ENCODE measurements at regions not wholly inside any gene's neighbourhood (a gene's known extent, or its start where the extent isn't known, plus 50 kb on each side); places are given as distances from the start of the nearest gene placed in this dataset.
"Not testable (repeated sequence)": the region's sequence is repeated elsewhere in the genome, so short reads cannot be mapped to it uniquely, and the experiment has no call there.

DNA sequence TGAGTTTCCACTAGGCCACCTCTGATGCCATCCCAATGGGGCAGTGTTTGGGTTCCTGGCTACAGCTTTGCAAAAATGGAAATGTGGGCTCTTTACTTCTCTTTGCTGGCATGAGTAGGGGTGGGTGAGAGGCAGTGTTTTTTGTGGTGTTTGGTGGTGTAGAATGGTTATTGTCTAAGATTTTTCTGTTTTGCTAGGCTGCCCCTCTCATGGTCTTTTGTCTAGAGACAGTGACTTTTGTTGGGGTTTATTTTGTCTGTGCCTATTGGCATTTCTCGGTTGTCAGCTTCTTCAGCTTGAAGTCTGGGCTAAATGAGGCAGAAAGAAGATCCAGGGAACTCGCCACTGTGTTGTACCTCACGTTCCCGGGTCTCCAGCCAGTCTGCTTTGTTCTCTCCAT lies 112.1 kb downstream of the CENPF start:
- DNase-seq (ENCODE audit: low spot score), result no peak

DNA sequence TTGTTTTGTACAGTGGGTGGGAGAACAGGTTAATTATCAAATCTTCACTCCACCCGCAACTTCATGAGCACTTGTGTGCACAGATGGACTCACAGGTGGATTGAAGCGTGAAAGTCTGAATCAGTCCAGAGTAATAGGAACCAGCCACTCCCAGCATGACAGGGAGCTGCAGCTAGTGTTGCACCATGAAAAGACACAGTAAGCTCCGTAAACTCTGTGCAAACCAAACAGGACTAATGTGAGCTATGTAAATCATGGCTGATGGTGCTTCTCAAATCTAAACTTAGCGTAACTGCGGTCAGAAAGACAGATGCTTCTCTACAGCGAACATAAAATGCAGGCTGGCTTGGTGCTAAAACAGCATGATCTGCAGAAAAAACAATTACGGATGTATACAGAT lies 114.4 kb downstream of the CENPF start:
- no peak for DNase-seq (ENCODE audit: low spot score)

DNA sequence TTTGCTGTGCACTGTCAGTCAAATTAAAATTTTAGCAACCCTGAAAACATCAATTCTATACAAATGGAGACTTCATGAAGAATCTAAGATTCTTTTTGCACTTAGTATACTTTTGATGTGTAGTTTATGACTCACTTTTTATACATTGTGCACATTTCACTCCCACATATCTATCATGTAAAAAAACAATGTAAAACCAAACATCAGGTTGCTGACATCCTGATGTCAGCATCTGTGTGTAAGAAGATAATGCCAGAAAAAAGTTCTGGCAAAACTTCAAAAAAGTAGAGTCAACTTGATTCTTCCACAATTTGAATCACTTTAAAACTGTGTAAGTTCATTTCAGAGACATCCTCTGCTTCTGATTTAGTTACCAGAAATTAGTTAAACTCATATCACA lies 115.7 kb downstream of the CENPF start:
- no peak for DNase-seq (ENCODE audit: low spot score)

DNA sequence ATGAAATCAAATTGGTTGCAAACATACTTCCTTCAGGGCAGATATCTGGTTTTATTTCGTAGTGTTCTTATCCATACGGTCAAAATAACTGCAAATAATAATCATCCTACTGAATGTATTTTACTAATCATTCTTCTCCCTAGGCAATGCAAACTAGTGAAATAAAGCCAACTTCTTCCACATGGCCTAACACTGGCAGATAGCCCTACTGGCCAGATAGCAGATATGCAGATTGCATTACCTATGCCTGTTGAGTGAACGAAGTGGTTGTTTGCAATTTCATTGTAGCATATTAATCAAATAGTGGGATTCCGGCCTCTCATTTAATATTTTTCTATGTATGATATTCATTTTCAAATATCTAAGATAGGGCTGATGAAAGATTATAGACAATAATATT lies 116.2 kb downstream of the CENPF start:
- DNase-seq (ENCODE audit: low spot score), result peak; percentile 15

DNA sequence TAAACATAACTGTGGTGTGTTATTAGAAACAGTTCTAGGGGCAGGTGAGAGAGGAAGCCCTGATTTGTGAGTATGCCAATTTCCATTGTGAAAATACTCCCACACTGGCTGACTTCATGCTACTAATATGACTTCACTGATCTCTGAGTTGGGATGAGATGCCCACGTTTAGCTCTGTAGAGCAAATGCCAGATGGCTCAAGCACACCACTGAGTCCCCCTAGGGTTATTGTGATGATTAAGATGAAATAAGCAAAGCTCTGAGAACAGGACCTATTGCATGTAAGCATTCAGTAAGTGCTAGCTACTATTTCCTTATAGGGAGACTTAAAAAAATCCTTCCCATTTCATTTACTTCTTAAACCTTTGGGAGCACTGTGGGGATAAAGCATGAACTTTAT lies 117.6 kb downstream of the CENPF start:
- no peak for DNase-seq (ENCODE audit: low spot score)

DNA sequence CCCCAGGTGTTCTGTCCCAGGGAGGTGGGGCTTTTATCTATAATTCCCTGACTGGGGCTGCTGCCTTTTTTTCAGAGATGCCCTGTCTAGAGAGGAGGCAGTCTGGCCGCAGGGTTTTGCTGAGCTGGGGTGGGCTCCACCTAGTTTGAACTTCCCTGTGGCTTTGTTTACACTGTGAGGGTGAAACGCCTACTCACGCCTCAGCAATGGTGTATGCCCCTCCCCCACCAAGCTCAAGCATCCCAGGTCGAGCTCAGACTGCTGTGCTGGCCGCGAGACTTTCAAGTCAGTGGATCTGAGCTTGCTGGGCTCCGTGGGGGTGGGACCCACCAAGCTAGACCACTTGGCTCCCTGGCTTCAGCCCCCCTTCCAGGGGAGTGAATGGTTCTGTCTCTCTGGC lies 124.3 kb downstream of the CENPF start:
- no peak for DNase-seq (ENCODE audit: low spot score)

DNA sequence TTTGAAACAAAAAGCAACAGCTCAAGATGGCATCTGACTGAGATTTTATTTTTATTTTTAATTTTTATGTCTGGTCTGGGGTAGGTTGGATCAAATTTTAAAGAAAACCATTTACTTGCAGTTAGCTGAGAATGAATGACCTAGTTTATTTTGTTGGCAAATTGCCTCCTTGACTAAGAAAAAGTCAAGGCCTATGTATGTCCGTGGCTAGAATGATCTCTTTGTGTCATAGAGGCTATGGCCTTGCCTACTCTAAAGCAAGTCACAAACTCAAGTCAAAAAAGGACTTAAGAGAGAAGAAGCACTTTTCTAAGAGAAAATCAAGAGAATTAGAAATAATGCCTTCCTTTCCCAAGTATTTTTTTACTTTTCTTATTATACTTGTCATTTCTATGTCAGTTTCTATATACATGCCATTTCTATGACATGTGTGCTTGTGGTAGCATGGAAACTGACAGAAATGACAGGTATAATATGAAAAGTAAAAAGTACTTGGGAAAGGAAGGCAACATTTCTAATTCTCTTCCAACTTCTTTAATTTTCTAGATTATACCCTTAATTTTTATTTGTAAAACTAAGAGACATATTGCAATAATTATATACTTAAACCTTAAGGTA lies 136.7 kb downstream of the CENPF start:
- DNase-seq (ENCODE audit: low spot score), result no peak

DNA sequence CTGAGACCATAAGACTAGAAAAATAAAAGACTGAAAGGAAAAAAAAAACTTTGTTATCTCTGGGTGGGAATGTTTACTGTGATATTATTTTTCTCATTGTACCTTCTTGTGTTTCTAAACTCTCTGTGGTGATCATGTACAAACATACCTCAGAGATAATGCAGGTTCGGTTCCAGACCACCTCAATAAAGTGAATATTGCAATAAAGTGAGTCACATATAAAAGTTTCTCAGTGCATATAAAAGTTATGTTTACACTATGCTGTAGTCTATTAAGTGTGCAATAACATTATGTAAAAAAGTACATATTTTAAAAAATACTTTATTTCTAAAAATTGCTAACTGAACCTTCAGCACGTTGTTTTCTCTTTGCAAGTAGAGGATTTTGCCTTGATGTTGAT lies 137.5 kb downstream of the CENPF start:
- DNase-seq (ENCODE audit: low spot score), result no peak

DNA sequence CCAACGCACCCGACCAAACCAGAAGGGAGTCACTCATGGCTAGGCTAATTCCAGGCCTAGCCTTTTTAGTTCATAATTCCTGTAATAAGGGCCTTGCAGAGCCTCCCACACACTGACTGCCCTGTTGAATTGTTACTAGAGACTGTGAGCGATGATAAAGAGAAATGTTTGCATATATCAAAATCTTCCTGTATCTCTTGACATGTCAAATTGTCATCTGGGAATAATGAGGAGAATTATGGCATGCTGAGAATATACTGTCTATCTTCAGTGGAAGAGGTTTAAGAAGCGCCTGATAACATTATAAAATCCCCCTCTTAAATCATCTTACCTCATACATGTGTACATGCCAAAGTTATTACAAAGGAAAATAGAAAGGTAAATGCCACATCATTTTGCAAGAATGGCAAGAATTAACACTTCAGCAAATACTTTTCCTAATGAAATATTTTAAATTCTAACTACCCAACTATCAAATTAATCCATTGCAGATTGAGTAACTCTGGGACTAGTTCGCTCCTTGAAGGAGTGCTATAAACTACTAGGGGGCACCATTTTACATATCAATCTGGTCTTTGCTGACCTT lies 144.1 kb downstream of the CENPF start:
- DNase-seq (ENCODE audit: low spot score), result no peak

DNA sequence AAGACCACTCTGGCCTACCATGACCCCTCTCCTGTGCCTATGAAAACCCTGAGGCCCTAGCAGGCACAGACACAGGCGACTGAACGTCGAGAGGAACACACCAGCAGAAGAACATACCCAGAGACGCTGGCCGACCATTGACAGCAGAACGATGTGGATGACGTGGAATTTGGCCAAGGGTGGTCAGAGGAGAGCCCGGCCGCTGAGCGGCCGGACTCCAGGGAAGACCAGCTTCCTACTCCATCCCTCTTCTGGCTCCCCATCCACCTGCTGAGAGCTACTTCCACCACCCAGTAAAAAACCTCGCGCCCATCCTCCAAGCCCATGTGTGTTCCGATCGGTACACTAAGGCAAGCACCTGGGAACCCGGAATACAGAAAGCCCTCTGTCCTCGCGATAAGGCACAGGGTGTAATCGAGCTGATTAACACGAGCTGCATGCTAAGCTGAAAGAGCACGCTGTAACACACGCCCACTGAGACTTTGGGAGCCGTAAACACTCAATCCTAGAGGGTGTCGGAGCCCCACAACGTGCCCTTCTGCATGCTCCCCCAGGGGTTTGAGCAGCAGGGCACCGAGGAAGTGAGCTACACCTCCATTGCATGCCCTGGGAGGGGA lies 150.3 kb downstream of the CENPF start:
- no peak for DNase-seq (ENCODE audit: low spot score)

DNA sequence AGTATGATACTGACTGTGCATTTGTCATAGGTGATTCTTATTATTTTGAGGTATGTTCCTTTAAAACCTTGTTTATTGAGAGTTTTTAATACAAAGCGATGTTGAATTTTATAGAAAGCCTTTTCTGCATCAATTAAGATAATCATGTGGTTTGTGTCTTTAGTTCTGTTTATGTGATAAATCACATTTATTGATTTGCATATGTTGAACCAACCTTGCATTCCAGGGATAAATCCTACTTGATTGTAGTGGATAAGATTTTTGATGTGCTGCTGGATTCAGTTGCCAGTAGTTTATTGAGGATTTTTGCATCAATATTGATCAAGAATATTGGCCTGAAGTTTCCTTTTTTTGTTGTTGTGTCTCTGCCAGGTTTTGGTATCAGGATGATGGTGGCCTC lies 158.0 kb downstream of the CENPF start:
- DNase-seq (ENCODE audit: low spot score), result no peak

DNA sequence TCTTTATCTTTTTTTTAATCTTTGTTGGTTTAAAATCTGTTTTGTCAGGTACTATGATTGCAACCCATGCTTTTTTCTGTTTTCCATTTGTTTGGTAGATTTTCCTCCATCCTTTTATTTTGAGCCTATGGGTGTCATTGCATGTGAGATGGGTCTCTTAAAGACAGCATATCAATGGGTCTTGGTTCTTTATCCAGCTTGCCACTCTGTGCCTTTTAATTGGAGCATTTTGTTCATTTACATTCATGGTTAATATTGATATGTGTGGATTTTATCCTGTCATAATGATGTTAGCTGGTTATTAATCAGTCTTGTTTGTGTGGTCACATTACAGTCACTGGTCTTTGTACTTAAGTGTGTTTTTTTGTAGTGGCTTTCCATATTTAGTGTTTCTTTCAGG lies 159.9 kb downstream of the CENPF start:
- DNase-seq (ENCODE audit: low spot score), result no peak

DNA sequence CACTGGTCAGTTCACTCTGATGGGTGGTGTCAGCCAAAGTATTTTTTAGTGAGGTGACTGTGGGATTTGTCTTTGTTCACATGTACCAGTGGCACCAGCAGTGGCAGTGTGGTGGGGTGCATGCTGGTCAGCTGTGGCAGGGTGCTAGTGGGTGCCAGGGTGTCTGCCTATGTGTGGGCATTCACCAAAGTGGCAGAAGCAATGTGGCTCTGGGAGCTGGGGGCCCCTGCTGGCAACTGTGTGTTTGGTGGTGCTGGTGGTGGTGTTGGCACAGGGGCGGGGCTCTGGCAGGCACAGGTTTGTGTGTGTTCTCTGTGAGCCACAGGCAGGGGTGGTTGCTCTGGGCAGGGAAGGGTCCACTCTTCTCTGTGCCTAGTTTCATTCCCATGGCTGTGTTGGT lies 161.5 kb downstream of the CENPF start:
- no peak for DNase-seq (ENCODE audit: low spot score)

DNA sequence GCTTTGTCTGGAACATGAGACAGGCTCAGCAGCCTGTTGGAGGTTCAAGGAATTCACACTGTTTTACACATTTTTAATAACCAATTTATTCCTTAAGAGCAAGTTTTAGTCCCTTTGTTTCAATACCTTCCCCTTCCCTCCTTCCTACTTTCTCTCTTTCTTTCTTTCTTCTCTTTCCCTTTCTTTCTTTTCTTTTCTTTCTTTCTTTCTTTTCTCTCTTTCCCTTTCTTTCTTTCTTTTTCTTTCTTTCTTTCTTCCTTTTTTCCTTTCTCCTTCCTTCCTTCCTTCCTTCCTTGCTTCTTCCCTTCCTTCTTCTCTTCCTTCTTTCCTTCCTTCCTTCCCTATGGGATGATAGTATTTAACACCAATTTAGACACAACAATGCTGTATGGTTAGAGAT lies 164.2 kb downstream of the CENPF start:
- DNase-seq (ENCODE audit: low spot score), result no peak

DNA sequence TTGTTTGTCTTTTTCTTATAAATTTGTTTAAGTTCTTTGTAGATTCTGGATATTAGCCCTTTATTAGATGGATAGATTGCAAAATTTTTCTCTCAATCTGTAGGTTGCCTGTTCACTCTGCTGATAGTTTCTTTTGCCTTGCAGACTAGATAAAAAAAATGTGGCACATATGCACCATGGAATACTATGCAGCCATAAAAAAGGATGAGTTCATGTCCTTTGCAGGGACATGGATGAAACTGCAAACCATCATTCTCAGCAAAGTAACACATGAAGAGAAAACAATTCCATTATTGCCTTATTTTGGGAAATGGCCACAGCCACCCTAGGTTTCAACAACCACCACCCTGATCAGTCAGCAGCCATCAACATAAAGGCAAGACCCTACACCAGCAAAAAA lies 166.7 kb downstream of the CENPF start:
- not testable (repeated sequence) for DNase-seq (ENCODE audit: low spot score)

DNA sequence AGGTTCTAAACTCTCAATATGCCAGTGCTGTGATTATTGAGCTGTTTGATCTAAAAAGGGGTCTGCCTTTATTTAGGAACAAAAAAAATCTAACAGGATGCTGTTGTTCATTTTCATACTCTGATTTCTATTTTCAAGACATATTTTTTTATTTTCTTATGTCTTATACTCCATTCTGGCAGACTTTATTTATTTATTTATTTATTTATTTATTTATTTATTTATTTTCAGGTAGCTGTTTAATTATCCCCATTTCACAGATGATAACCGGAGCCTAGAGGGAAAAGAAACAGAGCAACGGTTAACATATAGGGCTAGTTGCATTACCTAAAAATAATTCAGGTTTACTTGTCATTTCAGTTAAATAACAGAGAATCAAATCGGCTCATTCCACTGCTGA lies 174.4 kb downstream of the CENPF start:
- DNase-seq (ENCODE audit: low spot score), result no peak

DNA sequence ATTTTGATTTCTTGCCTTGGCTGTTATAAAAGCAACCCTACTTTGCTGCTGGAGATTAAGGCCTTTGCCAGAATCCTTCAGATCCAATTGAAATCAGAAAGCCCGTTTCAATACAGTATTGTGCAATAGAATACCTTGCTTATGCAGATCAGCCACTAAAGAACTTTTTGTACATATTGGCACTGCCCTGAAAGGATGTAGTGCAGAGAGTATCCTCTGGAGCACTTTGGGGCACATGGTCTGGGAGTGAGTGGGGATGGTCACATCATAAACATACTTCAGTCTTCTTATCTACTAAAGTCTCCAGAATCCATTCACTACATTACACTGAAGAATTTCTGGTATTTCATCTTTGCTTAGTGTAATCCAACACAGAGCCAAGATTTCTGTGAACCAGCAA lies 189.0 kb downstream of the CENPF start:
- DNase-seq (ENCODE audit: low spot score), result no peak

DNA sequence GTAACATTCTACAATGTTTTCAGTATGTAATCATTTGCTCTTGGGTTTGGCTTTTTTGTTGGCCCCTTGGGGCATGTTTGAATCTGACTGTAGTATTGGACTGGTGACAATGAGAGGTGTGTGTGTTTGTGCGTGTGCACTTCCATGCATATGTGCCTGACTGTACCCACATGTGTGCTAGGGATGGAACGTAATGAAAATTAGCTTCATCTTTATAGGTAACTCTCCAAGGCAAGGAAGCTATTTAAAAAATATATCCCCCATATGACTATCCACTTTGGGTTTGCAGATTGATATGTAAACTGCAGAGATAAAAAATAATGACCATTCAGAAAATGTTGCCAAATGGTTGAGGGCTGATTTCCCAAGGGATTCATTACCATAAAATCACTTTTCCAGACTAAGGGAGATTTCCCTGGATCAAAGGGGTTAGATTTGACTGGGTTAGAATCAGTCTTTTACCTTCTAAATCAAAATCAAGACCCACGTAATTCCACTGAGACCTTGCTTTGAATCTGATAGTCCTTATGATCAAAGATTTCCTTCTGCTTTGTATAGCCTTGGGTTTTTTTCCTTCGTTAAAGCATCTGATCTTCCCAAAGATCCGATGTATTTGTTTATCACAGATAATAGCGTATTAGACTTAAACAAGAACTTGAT lies 189.7 kb downstream of the CENPF start:
- no peak for DNase-seq (ENCODE audit: low spot score)

DNA sequence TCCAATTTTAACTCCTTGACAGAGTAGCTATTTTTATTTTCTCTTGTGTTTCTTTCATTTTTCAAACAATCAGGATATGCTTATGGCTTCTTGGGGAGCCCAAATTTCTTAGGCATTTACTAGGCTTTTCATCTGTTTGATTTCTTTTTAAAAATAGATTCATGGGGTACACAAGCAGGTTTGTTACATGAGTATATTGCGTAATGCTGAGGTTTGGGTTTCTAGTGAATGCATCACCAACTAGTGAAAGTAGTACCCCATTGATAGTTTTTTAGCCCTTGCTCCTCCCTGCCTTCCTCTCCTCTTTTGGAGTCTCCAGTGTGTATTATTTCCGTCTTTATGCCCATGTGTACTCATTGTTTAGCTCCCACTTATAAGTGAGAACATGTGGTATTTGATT lies 190.7 kb downstream of the CENPF start:
- DNase-seq (ENCODE audit: low spot score), result no peak

DNA sequence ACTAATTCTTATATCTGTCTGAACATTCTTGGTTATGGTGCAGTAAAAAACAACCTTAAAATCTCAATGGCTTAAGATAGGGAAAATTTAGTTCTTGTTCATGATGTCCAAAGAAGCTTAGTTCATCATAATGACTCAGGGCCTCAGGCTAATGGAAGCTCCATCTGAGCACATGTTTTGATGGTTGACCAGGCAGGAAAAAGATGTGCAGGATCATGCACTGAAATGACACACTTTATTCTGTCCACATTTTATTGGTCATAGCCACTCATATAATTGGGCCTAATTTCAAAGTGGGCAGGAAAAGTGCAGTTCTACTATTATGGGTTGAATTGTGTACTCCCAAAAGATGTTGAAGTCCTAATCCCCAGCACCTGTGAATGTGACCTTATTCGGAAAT lies 198.2 kb downstream of the CENPF start:
- DNase-seq (ENCODE audit: low spot score), result no peak

DNA sequence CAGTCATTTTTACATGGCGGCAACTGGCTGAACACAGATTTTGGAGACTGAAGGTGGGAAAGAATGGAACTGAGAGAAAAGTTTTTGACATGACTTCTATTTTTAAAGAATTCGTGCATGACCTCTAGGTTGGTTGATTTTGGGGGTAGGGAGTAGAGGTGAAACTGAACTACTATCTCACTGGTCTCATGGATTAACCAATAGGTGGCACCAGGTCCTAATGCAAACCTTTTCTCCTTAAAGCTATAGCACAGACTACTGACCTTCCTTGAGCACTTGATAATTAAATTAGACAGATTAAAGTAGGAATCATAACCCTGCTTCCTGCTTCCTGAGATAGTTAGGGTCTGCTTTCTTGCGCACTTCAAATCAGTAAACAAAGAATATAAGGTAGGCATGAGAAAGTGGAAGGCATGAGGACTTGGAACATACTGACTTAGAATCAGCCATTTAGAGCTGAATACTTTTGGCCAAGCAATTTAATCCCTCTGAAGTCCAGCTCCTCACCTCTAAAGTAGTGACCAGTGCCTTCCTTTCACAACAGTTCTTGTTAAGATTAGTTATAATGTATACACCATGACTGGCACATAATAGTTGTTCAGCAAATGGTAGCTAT lies 206.0 kb downstream of the CENPF start:
- DNase-seq (ENCODE audit: low spot score), result peak; percentile 28

DNA sequence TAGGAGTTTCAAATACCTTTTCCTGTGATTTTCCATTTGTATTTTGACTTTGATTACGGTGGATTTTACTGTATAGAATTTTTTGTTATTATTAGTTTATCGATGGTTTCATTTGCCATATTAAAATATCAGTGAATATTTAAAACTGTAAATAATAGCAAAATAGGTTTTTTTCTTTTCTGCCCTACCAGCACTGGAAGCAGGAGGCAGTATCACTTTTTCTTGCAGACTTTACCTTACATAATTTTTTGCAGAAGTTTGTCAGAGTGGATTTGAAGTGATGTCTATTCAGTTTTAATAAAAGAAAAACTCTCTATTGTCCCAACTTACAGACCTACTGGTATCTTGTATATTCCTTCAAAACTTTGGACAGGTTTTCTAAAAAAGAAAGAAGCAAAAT lies 213.6 kb downstream of the CENPF start:
- no peak for DNase-seq (ENCODE audit: low spot score)

Measured in RKO (cell line).